ENCODE measurements at regions not wholly inside any gene's neighbourhood (a gene's known extent, or its start where the extent isn't known, plus 50 kb on each side); places are given as distances from the start of the nearest gene placed in this dataset.

- no peaks in the 10 kb centered on the region for H3K4me1 ChIP-seq (ENCODE audit: insufficient read depth, low read length)
- no peaks in the 10 kb centered on the region for H3K36me3 ChIP-seq (ENCODE audit: insufficient read depth, low read length)
- H3K4me3 Mint-ChIP-seq, result no peak overlapping the region
- no peak for DNase-seq
- H3K9me3 Mint-ChIP-seq, result no peaks in the 10 kb centered on the region
- H3K4me3 ChIP-seq (ENCODE audit: low read length), result no peak overlapping the region
- ChIA-PET POLR2A (no interaction called here), CTCF (no interaction called here)
- H3K27me3 Mint-ChIP-seq, result peaks cover 5 to 6% of the 10 kb centered on the region in 2 donors
- H3K27me3 ChIP-seq (ENCODE audit: insufficient read depth, low read length, poor library complexity, severe bottlenecking), result no peaks in the 10 kb centered on the region
- no peak overlapping the region for H3K27ac ChIP-seq (ENCODE audit: low read depth, low read length)
- no peaks in the 10 kb centered on the region for H3K9me3 ChIP-seq (ENCODE audit: low read length)
- H3K36me3 Mint-ChIP-seq, result no peaks in the 10 kb centered on the region
- H3K4me1 Mint-ChIP-seq, result no peaks in the 10 kb centered on the region
- H3K27ac Mint-ChIP-seq, result no peak overlapping the region
Measured at GRCh38 chr22:48351376-48352085, 1476.1 kb downstream of the BRD1 start.

- peaks cover 0 to 4% of the 10 kb centered on the region in 2 donors for H3K27me3 Mint-ChIP-seq
- no peaks in the 10 kb centered on the region for H3K36me3 Mint-ChIP-seq
- H3K27ac ChIP-seq (ENCODE audit: low read depth, low read length), result no peak overlapping the region
- H3K4me1 ChIP-seq (ENCODE audit: insufficient read depth, low read length), result no peaks in the 10 kb centered on the region
- H3K27me3 ChIP-seq (ENCODE audit: insufficient read depth, low read length, poor library complexity, severe bottlenecking), result no peaks in the 10 kb centered on the region
- CTCF ChIA-PET, result no interaction called here
- no peaks in the 10 kb centered on the region for H3K9me3 ChIP-seq (ENCODE audit: low read length)
- POLR2A ChIA-PET, result no interaction called here
- no peak overlapping the region for H3K4me3 Mint-ChIP-seq
- no peak overlapping the region for H3K27ac Mint-ChIP-seq
- H3K36me3 ChIP-seq (ENCODE audit: insufficient read depth, low read length), result no peaks in the 10 kb centered on the region
- DNase-seq, result no peak
- H3K4me1 Mint-ChIP-seq, result no peaks in the 10 kb centered on the region
- H3K4me3 ChIP-seq (ENCODE audit: low read length), result no peak overlapping the region
- no peaks in the 10 kb centered on the region for H3K9me3 Mint-ChIP-seq
Measured at GRCh38 chr22:48350456-48350855, 1477.2 kb downstream of the BRD1 start.

- Mint-ChIP-seq H3K27me3 (peaks cover 0 to 4% of the 10 kb centered on the region in 2 donors), H3K27ac (no peak overlapping the region), H3K9me3 (no peaks in the 10 kb centered on the region), H3K4me3 (no peak overlapping the region), H3K4me1 (no peaks in the 10 kb centered on the region), H3K36me3 (no peaks in the 10 kb centered on the region)
- Histone ChIP-seq H3K27ac (ENCODE audit: low read depth, low read length) (no peak overlapping the region), H3K9me3 (ENCODE audit: low read length) (no peaks in the 10 kb centered on the region), H3K27me3 (ENCODE audit: insufficient read depth, low read length, poor library complexity, severe bottlenecking) (no peaks in the 10 kb centered on the region), H3K4me1 (ENCODE audit: insufficient read depth, low read length) (no peaks in the 10 kb centered on the region), H3K36me3 (ENCODE audit: insufficient read depth, low read length) (no peaks in the 10 kb centered on the region), H3K4me3 (ENCODE audit: low read length) (no peak overlapping the region)
- no peak for DNase-seq
- ChIA-PET CTCF (no interaction called here), POLR2A (no interaction called here)
Measured at GRCh38 chr22:48348855-48349254, 1478.8 kb downstream of the BRD1 start.

- peaks cover 0 to 4% of the 10 kb centered on the region in 2 donors for H3K27me3 Mint-ChIP-seq
- H3K27ac Mint-ChIP-seq, result no peak overlapping the region
- CTCF ChIA-PET, result no interaction called here
Measured at GRCh38 chr22:48347311-48347710, 1480.4 kb downstream of the BRD1 start.

GRCh38 chr22:48346911-48347310 lies 1480.8 kb downstream of the BRD1 start:
- Mint-ChIP-seq H3K4me3 (no peak overlapping the region), H3K36me3 (no peaks in the 10 kb centered on the region), H3K4me1 (no peaks in the 10 kb centered on the region), H3K9me3 (no peaks in the 10 kb centered on the region), H3K27ac (no peak overlapping the region), H3K27me3 (peaks cover 0 to 4% of the 10 kb centered on the region in 2 donors)
- POLR2A ChIA-PET, result no interaction called here
- H3K4me3 ChIP-seq (ENCODE audit: low read length), result no peak overlapping the region
- no peak for DNase-seq
- H3K27me3 ChIP-seq (ENCODE audit: insufficient read depth, low read length, poor library complexity, severe bottlenecking), result no peaks in the 10 kb centered on the region
- CTCF ChIA-PET, result no interaction called here
- no peaks in the 10 kb centered on the region for H3K4me1 ChIP-seq (ENCODE audit: insufficient read depth, low read length)
- no peaks in the 10 kb centered on the region for H3K36me3 ChIP-seq (ENCODE audit: insufficient read depth, low read length)
- H3K9me3 ChIP-seq (ENCODE audit: low read length), result no peaks in the 10 kb centered on the region
- no peak overlapping the region for H3K27ac ChIP-seq (ENCODE audit: low read depth, low read length)

More at GRCh38 chr22:48347311-48347710, 1480.4 kb downstream of the BRD1 start:
- POLR2A ChIA-PET, result no interaction called here
- Mint-ChIP-seq H3K36me3 (no peaks in the 10 kb centered on the region), H3K4me3 (no peak overlapping the region), H3K4me1 (no peaks in the 10 kb centered on the region), H3K9me3 (no peaks in the 10 kb centered on the region)
- Histone ChIP-seq H3K27ac (ENCODE audit: low read depth, low read length) (no peak overlapping the region), H3K4me3 (ENCODE audit: low read length) (no peak overlapping the region), H3K4me1 (ENCODE audit: insufficient read depth, low read length) (no peaks in the 10 kb centered on the region), H3K27me3 (ENCODE audit: insufficient read depth, low read length, poor library complexity, severe bottlenecking) (no peaks in the 10 kb centered on the region), H3K36me3 (ENCODE audit: insufficient read depth, low read length) (no peaks in the 10 kb centered on the region), H3K9me3 (ENCODE audit: low read length) (no peaks in the 10 kb centered on the region)
- DNase-seq, result no peak

GRCh38 chr22:48346311-48346710 lies 1481.4 kb downstream of the BRD1 start:
- Histone ChIP-seq H3K36me3 (ENCODE audit: insufficient read depth, low read length) (no peaks in the 10 kb centered on the region), H3K9me3 (ENCODE audit: low read length) (no peaks in the 10 kb centered on the region), H3K4me3 (ENCODE audit: low read length) (no peak overlapping the region), H3K27me3 (ENCODE audit: insufficient read depth, low read length, poor library complexity, severe bottlenecking) (no peaks in the 10 kb centered on the region), H3K27ac (ENCODE audit: low read depth, low read length) (no peak overlapping the region), H3K4me1 (ENCODE audit: insufficient read depth, low read length) (no peaks in the 10 kb centered on the region)
- peaks cover 3 to 4% of the 10 kb centered on the region in 2 donors for H3K27me3 Mint-ChIP-seq
- POLR2A ChIA-PET, result no interaction called here
- H3K27ac Mint-ChIP-seq, result no peak overlapping the region
- no peak overlapping the region for H3K4me3 Mint-ChIP-seq
- no peaks in the 10 kb centered on the region for H3K4me1 Mint-ChIP-seq
- no peaks in the 10 kb centered on the region for H3K9me3 Mint-ChIP-seq
- CTCF ChIA-PET, result no interaction called here
- DNase-seq, result no peak
- H3K36me3 Mint-ChIP-seq, result no peaks in the 10 kb centered on the region

GRCh38 chr22:48345631-48346030 lies 1482.0 kb downstream of the BRD1 start:
- H3K4me1 Mint-ChIP-seq, result no peaks in the 10 kb centered on the region
- no peak for DNase-seq
- ChIA-PET CTCF (no interaction called here), POLR2A (no interaction called here)
- no peaks in the 10 kb centered on the region for H3K4me1 ChIP-seq (ENCODE audit: insufficient read depth, low read length)
- no peaks in the 10 kb centered on the region for H3K27me3 ChIP-seq (ENCODE audit: insufficient read depth, low read length, poor library complexity, severe bottlenecking)
- no peaks in the 10 kb centered on the region for H3K36me3 Mint-ChIP-seq
- H3K9me3 ChIP-seq (ENCODE audit: low read length), result no peaks in the 10 kb centered on the region
- no peak overlapping the region for H3K4me3 ChIP-seq (ENCODE audit: low read length)
- no peak overlapping the region for H3K27ac ChIP-seq (ENCODE audit: low read depth, low read length)
- no peaks in the 10 kb centered on the region for H3K9me3 Mint-ChIP-seq
- no peaks in the 10 kb centered on the region for H3K36me3 ChIP-seq (ENCODE audit: insufficient read depth, low read length)
- H3K4me3 Mint-ChIP-seq, result no peak overlapping the region
- peaks cover 5 to 6% of the 10 kb centered on the region in 2 donors for H3K27me3 Mint-ChIP-seq
- H3K27ac Mint-ChIP-seq, result no peak overlapping the region

GRCh38 chr22:48343461-48343860 lies 1484.2 kb downstream of the BRD1 start:
- H3K36me3 ChIP-seq (ENCODE audit: insufficient read depth, low read length), result no peaks in the 10 kb centered on the region
- no peaks in the 10 kb centered on the region for H3K4me1 ChIP-seq (ENCODE audit: insufficient read depth, low read length)
- H3K36me3 Mint-ChIP-seq, result no peaks in the 10 kb centered on the region
- H3K27me3 Mint-ChIP-seq, result peaks cover 7 to 10% of the 10 kb centered on the region in 2 donors
- no peak overlapping the region for H3K27ac Mint-ChIP-seq
- no peaks in the 10 kb centered on the region for H3K4me1 Mint-ChIP-seq
- DNase-seq, result no peak
- ChIA-PET POLR2A (no interaction called here), CTCF (no interaction called here)
- H3K27me3 ChIP-seq (ENCODE audit: insufficient read depth, low read length, poor library complexity, severe bottlenecking), result no peaks in the 10 kb centered on the region
- no peak overlapping the region for H3K4me3 ChIP-seq (ENCODE audit: low read length)
- H3K9me3 Mint-ChIP-seq, result no peaks in the 10 kb centered on the region
- no peak overlapping the region for H3K27ac ChIP-seq (ENCODE audit: low read depth, low read length)
- no peak overlapping the region for H3K4me3 Mint-ChIP-seq
- no peaks in the 10 kb centered on the region for H3K9me3 ChIP-seq (ENCODE audit: low read length)

- DNase-seq, result no peak
- CTCF ChIA-PET, result no interaction called here
- H3K4me1 ChIP-seq (ENCODE audit: insufficient read depth, low read length), result no peaks in the 10 kb centered on the region
- Mint-ChIP-seq H3K27me3 (peaks cover 10 to 15% of the 10 kb centered on the region in 2 donors), H3K36me3 (no peaks in the 10 kb centered on the region), H3K4me3 (no peak overlapping the region), H3K4me1 (no peaks in the 10 kb centered on the region), H3K9me3 (no peaks in the 10 kb centered on the region), H3K27ac (no peak overlapping the region)
- H3K36me3 ChIP-seq (ENCODE audit: insufficient read depth, low read length), result no peaks in the 10 kb centered on the region
- POLR2A ChIA-PET, result no interaction called here
- no peaks in the 10 kb centered on the region for H3K9me3 ChIP-seq (ENCODE audit: low read length)
- H3K4me3 ChIP-seq (ENCODE audit: low read length), result no peak overlapping the region
- no peaks in the 10 kb centered on the region for H3K27me3 ChIP-seq (ENCODE audit: insufficient read depth, low read length, poor library complexity, severe bottlenecking)
- no peak overlapping the region for H3K27ac ChIP-seq (ENCODE audit: low read depth, low read length)
Measured at GRCh38 chr22:48342732-48343131, 1484.9 kb downstream of the BRD1 start.

All from CD8-positive, alpha-beta memory T cell (primary cell).